ENCODE measurements at regions not wholly inside any gene's neighbourhood (a gene's known extent, or its start where the extent isn't known, plus 50 kb on each side); places are given as distances from the start of the nearest gene placed in this dataset.

DNA sequence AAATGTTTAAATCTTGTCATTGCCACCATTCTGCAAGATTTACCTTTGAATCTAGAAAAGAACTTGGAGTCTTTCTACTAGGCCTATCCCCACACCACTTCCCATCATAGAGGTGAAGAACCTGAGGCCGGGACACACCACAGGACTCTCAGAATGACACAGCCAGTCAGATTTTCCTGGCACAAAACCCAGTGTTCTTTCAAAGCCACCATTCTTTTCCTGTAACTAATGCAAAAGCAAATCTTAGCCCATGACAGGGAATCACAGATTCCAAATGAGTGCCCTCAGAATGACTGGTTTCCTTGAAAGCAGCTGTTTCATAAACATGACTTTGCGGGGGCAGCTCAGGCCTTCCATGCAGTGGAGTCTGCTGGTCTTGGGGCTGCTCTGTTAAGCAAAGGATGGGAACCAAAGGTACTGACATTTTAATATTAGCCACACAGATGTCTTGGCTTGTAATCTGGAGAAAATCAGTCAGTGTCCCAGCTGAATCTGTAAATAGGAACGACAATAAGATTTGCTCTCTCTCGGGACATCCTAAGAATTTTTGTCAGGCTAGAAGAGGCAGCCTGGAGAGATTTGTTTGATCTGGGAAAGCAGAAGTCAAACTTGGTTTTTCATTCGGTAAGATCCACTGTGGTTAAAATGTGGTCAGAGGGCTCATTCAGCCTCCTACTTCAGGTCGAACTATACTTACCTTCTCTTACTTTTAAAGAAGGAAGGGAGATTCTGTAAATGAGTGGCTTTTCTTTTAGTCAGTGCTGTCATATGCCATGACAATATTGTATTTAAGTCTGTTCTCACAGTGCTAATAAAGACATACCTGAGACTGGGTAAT, 115.1 kb downstream of the PALM2AKAP2 start:
- DNase-seq, result no peak
- intact Hi-C loops (cut with DNase I), result no loop called here
- TF ChIP-seq CTCF (IDR thresholded peaks at IDR 0.05), result no peak

DNA sequence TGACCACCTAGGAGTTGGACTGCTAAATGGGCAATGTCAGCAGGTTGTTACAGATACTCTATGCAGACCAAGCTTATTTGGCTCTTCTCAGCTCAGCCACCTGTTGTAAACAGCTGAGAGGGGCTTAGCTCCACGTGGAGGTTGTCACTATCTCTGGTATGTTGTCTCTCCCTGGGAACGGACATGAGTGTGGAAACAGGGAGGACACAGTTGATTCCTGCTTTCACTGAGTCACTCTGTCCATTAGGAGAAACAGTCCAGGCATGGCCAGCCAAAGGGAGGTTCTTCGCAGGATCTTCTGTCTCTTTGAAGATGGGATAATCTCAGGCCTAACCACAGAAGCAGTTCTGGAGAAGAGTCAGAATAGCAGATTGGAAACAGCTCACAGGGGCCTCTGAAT, 121.2 kb downstream of the PALM2AKAP2 start:
- no peak overlapping the region for H3K4me3 ChIP-seq
- ATAC-seq, result no peak
- DNase-seq, result no peak
- no peak overlapping the region for H3K27ac ChIP-seq
- intact Hi-C loops (cut with DNase I), result loop anchor here (10.0 kb wide), 1 partner anchor 254 kb away; no protein-coding TSS in a partner anchor
- TF ChIP-seq CTCF (IDR thresholded peaks at IDR 0.05), result no peak
- H3K27me3 ChIP-seq (ENCODE audit: low read depth), result no peaks in the 10 kb centered on the region
- H3K9me3 ChIP-seq, result no peaks in the 10 kb centered on the region
- H3K4me1 ChIP-seq, result peaks cover 14% of the 10 kb centered on the region
- no peaks in the 10 kb centered on the region for H3K36me3 ChIP-seq

More for the DNA sequence above, 115.1 kb downstream of the PALM2AKAP2 start:
- no peaks in the 10 kb centered on the region for H3K27me3 ChIP-seq (ENCODE audit: low read depth)
- H3K27ac ChIP-seq, result no peak overlapping the region
- H3K9me3 ChIP-seq, result no peaks in the 10 kb centered on the region
- H3K36me3 ChIP-seq, result no peaks in the 10 kb centered on the region
- ATAC-seq, result no peak
- no peaks in the 10 kb centered on the region for H3K4me1 ChIP-seq
- H3K4me3 ChIP-seq, result no peak overlapping the region

DNA sequence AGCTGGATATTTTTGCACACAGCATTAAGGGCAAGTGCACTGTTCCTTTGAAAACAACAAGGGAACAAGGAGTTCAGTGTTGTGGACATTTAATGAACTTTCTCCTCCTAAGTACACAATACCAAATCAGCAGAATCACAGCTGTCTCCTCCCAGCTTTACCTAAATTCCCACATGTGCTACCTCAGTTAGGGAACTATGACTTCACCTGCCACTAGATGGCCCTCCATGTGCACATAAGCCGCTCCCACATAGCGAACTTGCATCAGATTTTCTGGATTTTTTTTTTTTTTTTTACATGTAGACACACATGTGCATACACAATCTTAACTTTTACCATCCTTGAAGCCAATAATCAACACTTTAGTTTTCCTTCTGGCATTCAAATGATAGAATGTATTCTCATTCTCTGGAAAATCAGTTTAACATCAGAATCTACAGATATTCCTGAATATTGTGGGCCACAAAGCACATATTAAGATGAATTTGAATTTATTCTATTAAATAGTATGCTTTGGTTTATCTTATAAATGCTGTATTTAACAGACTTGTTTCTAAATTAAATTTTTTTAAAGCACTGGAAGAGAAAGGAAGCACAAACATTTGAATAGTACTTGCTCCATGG, 123.6 kb downstream of the PALM2AKAP2 start:
- peak; percentile 80 for TF ChIP-seq CTCF (IDR thresholded peaks at IDR 0.05)
- no peak overlapping the region for H3K27ac ChIP-seq
- intact Hi-C loops (cut with DNase I), result loop anchor here (10.0 kb wide), 1 partner anchor 251 kb away; no protein-coding TSS in a partner anchor
- no peaks in the 10 kb centered on the region for H3K9me3 ChIP-seq
- H3K36me3 ChIP-seq, result no peaks in the 10 kb centered on the region
- H3K27me3 ChIP-seq (ENCODE audit: low read depth), result no peaks in the 10 kb centered on the region
- H3K4me3 ChIP-seq, result no peak overlapping the region
- DNase-seq (no peak), ATAC-seq (peak; percentile 63 to 80)
- H3K4me1 ChIP-seq, result peaks cover 35% of the 10 kb centered on the region

DNA sequence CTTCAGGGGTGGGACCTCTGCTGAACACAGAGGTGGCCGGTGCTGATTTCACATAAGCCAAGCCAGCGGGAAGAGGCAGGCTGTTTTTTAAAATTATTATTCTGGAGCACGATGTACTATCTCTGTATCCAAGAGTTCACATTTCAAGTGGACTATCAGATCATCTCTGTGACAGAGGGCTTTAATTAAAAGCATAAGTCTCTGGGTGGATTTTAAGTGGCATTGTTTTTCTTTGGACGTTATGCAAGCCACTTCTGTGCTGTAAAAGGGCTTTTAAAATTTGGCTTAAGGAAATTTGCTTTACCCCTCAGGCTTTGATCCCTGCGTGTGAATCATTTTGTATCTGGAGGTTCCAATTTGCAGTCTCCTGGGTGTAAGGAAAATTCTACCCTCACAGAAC, 124.7 kb downstream of the PALM2AKAP2 start:
- H3K4me1 ChIP-seq, result peaks cover 41% of the 10 kb centered on the region
- H3K27me3 ChIP-seq (ENCODE audit: low read depth), result no peaks in the 10 kb centered on the region
- H3K27ac ChIP-seq, result no peak overlapping the region
- TF ChIP-seq CTCF (IDR thresholded peaks at IDR 0.05), result no peak
- ATAC-seq (no peak), DNase-seq (no peak)
- intact Hi-C loops (cut with DNase I), result loop anchor here (10.0 kb wide), 1 partner anchor 250 kb away; no protein-coding TSS in a partner anchor
- no peaks in the 10 kb centered on the region for H3K9me3 ChIP-seq
- no peaks in the 10 kb centered on the region for H3K36me3 ChIP-seq
- H3K4me3 ChIP-seq, result no peak overlapping the region

DNA sequence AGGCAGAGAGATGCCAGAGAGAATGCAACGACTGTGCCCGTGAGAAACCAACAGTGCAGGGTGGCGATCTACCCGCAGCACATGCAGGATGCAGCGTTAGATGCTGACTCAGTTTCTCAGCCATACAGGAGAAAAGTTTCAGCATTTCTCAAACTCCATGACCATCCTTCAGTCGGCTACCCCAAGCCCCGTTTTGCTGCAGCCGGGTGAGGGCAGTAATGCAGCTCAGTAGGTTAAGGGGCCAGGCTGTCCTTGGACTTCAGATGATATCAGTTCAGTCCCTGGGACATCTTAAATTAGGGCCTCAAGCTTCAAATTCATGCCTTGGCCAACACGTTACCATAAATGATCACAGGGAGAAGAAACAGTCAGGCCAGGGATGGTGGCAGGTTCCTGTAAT, 125.5 kb downstream of the PALM2AKAP2 start:
- intact Hi-C loops (cut with DNase I), result loop anchor here (10.0 kb wide), 1 partner anchor 249 kb away; no protein-coding TSS in a partner anchor

More for the DNA sequence above, 125.5 kb downstream of the PALM2AKAP2 start:
- TF ChIP-seq CTCF (IDR thresholded peaks at IDR 0.05), result no peak
- H3K36me3 ChIP-seq, result no peaks in the 10 kb centered on the region
- H3K9me3 ChIP-seq, result no peaks in the 10 kb centered on the region
- ATAC-seq (no peak), DNase-seq (no peak)
- no peak overlapping the region for H3K4me3 ChIP-seq
- H3K27ac ChIP-seq, result no peak overlapping the region
- H3K4me1 ChIP-seq, result peaks cover 49% of the 10 kb centered on the region
- no peaks in the 10 kb centered on the region for H3K27me3 ChIP-seq (ENCODE audit: low read depth)
